PC-9 (cell line): ENCODE measurements at regions not wholly inside any gene's neighbourhood (a gene's known extent, or its start where the extent isn't known, plus 50 kb on each side); places are given as distances from the start of the nearest gene placed in this dataset.

Experiments
- CTCF ChIP-seq: fragments of 200-600 bp; sonication (generic); conservative IDR thresholded peaks from 2 replicates; pipeline ENCODE4 v1.6.1; 2017; ENCODE audit warnings: mixed run types, antibody characterized with exemption, mild to moderate bottlenecking, moderate library complexity
- EZH2 ChIP-seq: fragments of 200-600 bp; sonication (generic); IDR thresholded peaks from 2 replicates; pipeline ENCODE4 v1.8.0; 2017; ENCODE audit warnings: antibody characterized with exemption, low read depth

- TF ChIP-seq EZH2 (no peak), CTCF (no peak)
These were observed 290.7 kb upstream of the ID2 start for GRCh38 chr2:8391126-8391525.
